ENCODE measurements at regions not wholly inside any gene's neighbourhood (a gene's known extent, or its start where the extent isn't known, plus 50 kb on each side); places are given as distances from the start of the nearest gene placed in this dataset.

GRCh38 chr6:81298751-81299150 lies 453.7 kb downstream of the TENT5A start:
- no peak overlapping the region for H3K4me3 ChIP-seq (ENCODE audit: low read depth, low read length)
- DNase-seq (ENCODE audit: low read depth): no peak
- TF ChIP-seq CTCF (IDR thresholded peaks at IDR 0.05; ENCODE audit: low read depth, low read length, missing control alignments): no peak
- in situ Hi-C loops (cut with HindIII; ENCODE audit: low sequenced_read_pairs): no loop called here

GRCh38 chr6:81295310-81295709 lies 457.2 kb downstream of the TENT5A start:
- no peak overlapping the region for H3K4me3 ChIP-seq (ENCODE audit: low read depth, low read length)
- in situ Hi-C loops (cut with HindIII; ENCODE audit: low sequenced_read_pairs): no loop called here
- TF ChIP-seq CTCF (IDR thresholded peaks at IDR 0.05; ENCODE audit: low read depth, low read length, missing control alignments): no peak
- no peak for DNase-seq (ENCODE audit: low read depth)

GRCh38 chr6:81293896-81294295 lies 458.6 kb downstream of the TENT5A start:
- in situ Hi-C loops (cut with HindIII; ENCODE audit: low sequenced_read_pairs): no loop called here
- DNase-seq (ENCODE audit: low read depth): no peak
- no peak for TF ChIP-seq CTCF (IDR thresholded peaks at IDR 0.05; ENCODE audit: low read depth, low read length, missing control alignments)
- no peak overlapping the region for H3K4me3 ChIP-seq (ENCODE audit: low read depth, low read length)

DNA sequence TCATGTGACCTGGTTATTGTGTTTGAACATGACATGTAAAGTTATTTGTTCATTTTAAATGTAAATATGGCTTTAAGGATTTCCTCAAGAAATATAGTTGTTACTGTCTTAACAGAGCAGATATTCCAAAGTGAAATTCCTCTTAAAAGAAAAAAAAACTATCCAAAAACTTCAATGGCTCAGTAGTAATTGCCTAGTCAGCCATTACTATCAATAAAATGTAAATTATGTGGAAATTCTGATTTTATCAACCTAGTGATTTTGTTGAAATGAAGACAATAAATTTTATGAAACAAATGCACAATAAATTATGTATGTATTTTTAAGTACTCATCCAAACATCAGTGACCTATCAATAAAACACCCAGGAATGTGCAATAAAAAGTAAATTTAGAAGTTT lies 463.3 kb downstream of the TENT5A start:
- no peak for DNase-seq (ENCODE audit: low read depth)
- no peak overlapping the region for H3K4me3 ChIP-seq (ENCODE audit: low read depth, low read length)
- no peak for TF ChIP-seq CTCF (IDR thresholded peaks at IDR 0.05; ENCODE audit: low read depth, low read length, missing control alignments)
- in situ Hi-C loops (cut with HindIII; ENCODE audit: low sequenced_read_pairs): no loop called here

- no peak overlapping the region for H3K4me3 ChIP-seq (ENCODE audit: low read depth, low read length)
- DNase-seq (ENCODE audit: low read depth): no peak
- no peak for TF ChIP-seq CTCF (IDR thresholded peaks at IDR 0.05; ENCODE audit: low read depth, low read length, missing control alignments)
- in situ Hi-C loops (cut with HindIII; ENCODE audit: low sequenced_read_pairs): no loop called here
These were observed 487.4 kb downstream of the TENT5A start for GRCh38 chr6:81265106-81265505.

- in situ Hi-C loops (cut with HindIII; ENCODE audit: low sequenced_read_pairs): no loop called here
- H3K4me3 ChIP-seq (ENCODE audit: low read depth, low read length): no peak overlapping the region
- no peak for DNase-seq (ENCODE audit: low read depth)
- no peak for TF ChIP-seq CTCF (IDR thresholded peaks at IDR 0.05; ENCODE audit: low read depth, low read length, missing control alignments)
These were observed 488.8 kb downstream of the TENT5A start for GRCh38 chr6:81263531-81264168.
